ENCODE measurements at regions not wholly inside any gene's neighbourhood (a gene's known extent, or its start where the extent isn't known, plus 50 kb on each side); places are given as distances from the start of the nearest gene placed in this dataset.
A peak's percentile ranks its signal among the peaks of the same experiment; 100 is the strongest.
"Not testable (repeated sequence)": the region's sequence is repeated elsewhere in the genome, so short reads cannot be mapped to it uniquely, and the experiment has no call there.

GRCh38 chr2:39872748-39873147, 93.7 kb upstream of the THUMPD2 start:
- DNase-seq (ENCODE audit: low read depth): no peak

- DNase-seq (ENCODE audit: low read depth): peak; percentile 13
Observed at GRCh38 chr2:39871291-39871761, 92.3 kb upstream of the THUMPD2 start.

GRCh38 chr2:39870871-39871270, 91.8 kb upstream of the THUMPD2 start:
- no peak for DNase-seq (ENCODE audit: low read depth)

- DNase-seq (ENCODE audit: low read depth): no peak
Observed at GRCh38 chr2:39867268-39867667, 88.2 kb upstream of the THUMPD2 start.

GRCh38 chr2:39865751-39866150, 86.7 kb upstream of the THUMPD2 start:
- DNase-seq (ENCODE audit: low read depth): no peak

GRCh38 chr2:39863672-39864071, 84.6 kb upstream of the THUMPD2 start:
- DNase-seq (ENCODE audit: low read depth): not testable (repeated sequence)

GRCh38 chr2:39860538-39860937, 81.5 kb upstream of the THUMPD2 start:
- DNase-seq (ENCODE audit: low read depth): no peak

GRCh38 chr2:39858677-39859076, 79.6 kb upstream of the THUMPD2 start:
- no peak for DNase-seq (ENCODE audit: low read depth)

GRCh38 chr2:39855856-39856255, 76.8 kb upstream of the THUMPD2 start:
- DNase-seq (ENCODE audit: low read depth): no peak

- no peak for DNase-seq (ENCODE audit: low read depth)
Observed at GRCh38 chr2:39854771-39855170, 75.7 kb upstream of the THUMPD2 start.

- DNase-seq (ENCODE audit: low read depth): no peak
Observed at GRCh38 chr2:39852831-39853230, 73.8 kb upstream of the THUMPD2 start.

GRCh38 chr2:39851651-39852110, 72.6 kb upstream of the THUMPD2 start:
- peak; percentile 58 for DNase-seq (ENCODE audit: low read depth)

- no peak for DNase-seq (ENCODE audit: low read depth)
Observed at GRCh38 chr2:39851251-39851650, 72.2 kb upstream of the THUMPD2 start.

GRCh38 chr2:39849982-39850526, 71.0 kb upstream of the THUMPD2 start:
- no peak for DNase-seq (ENCODE audit: low read depth)

GRCh38 chr2:39849064-39849463, 70.0 kb upstream of the THUMPD2 start:
- DNase-seq (ENCODE audit: low read depth): no peak

GRCh38 chr2:39845460-39846146, 66.5 kb upstream of the THUMPD2 start:
- no peak for DNase-seq (ENCODE audit: low read depth)

GRCh38 chr2:39839261-39839848, 60.3 kb upstream of the THUMPD2 start:
- DNase-seq (ENCODE audit: low read depth): no peak

- no peak for DNase-seq (ENCODE audit: low read depth)
Observed at GRCh38 chr2:39838589-39838988, 59.5 kb upstream of the THUMPD2 start.

- peak; percentile 37 for DNase-seq (ENCODE audit: low read depth)
Observed at GRCh38 chr2:39837856-39838453, 58.9 kb upstream of the THUMPD2 start.

GRCh38 chr2:39836638-39837037, 57.6 kb upstream of the THUMPD2 start:
- DNase-seq (ENCODE audit: low read depth): no peak

GRCh38 chr2:39834426-39834825, 55.4 kb upstream of the THUMPD2 start:
- no peak for DNase-seq (ENCODE audit: low read depth)

- not testable (repeated sequence) for DNase-seq (ENCODE audit: low read depth)
Observed at GRCh38 chr2:39830610-39831009, 51.6 kb upstream of the THUMPD2 start.
